Smooth muscle cell (in vitro differentiated cells): ENCODE measurements at regions not wholly inside any gene's neighbourhood (a gene's known extent, or its start where the extent isn't known, plus 50 kb on each side); places are given as distances from the start of the nearest gene placed in this dataset.
"Not testable (repeated sequence)": the region's sequence is repeated elsewhere in the genome, so short reads cannot be mapped to it uniquely, and the experiment has no call there.

Experiments
- DNase-seq: peaks from one replicate; lab custom pipeline; 2025; ENCODE audit not compliant: unreplicated experiment; lab: John Stamatoyannopoulos, UW
- H2AFZ ChIP-seq: fragments of 200-600 bp; sonication (generic); 2 replicates; pipeline ENCODE4 v1.6.0; 2016; ENCODE audit warnings: antibody characterized with exemption, low read depth, mild to moderate bottlenecking
- H3F3A ChIP-seq: fragments of 200-600 bp; sonication (generic); 2 replicates; pipeline ENCODE4 v1.6.0; 2017; ENCODE audit warnings: antibody characterized with exemption, low read depth
- H3K27ac ChIP-seq: fragments of 200-600 bp; sonication (generic); 2 replicates; pipeline ENCODE4 v1.5.1; 2016; ENCODE audit warnings: low read depth, mild to moderate bottlenecking
- H3K27me3 ChIP-seq: fragments of 200-600 bp; sonication (generic); 2 replicates; pipeline ENCODE4 v1.6.1; 2016; ENCODE audit warnings: low read depth, mild to moderate bottlenecking
- H3K36me3 ChIP-seq: fragments of 200-600 bp; sonication (generic); 2 replicates; pipeline ENCODE4 v1.5.1; 2016; ENCODE audit warnings: low read depth
- H3K4me1 ChIP-seq: fragments of 200-600 bp; sonication (generic); 2 replicates; pipeline ENCODE4 v1.5.1; 2016; ENCODE audit warnings: low read depth
- H3K4me2 ChIP-seq: fragments of 200-600 bp; sonication (generic); 2 replicates; pipeline ENCODE4 v1.6.0; 2016; ENCODE audit warnings: mild to moderate bottlenecking
- H3K4me3 ChIP-seq: fragments of 200-600 bp; sonication (generic); 2 replicates; pipeline ENCODE4 v1.5.1; 2016; ENCODE audit warnings: mild to moderate bottlenecking
- H3K79me2 ChIP-seq: fragments of 200-600 bp; sonication (generic); 2 replicates; pipeline ENCODE4 v1.6.0; 2016; ENCODE audit warnings: low read depth, mild to moderate bottlenecking
- H3K9ac ChIP-seq: fragments of 200-600 bp; sonication (generic); 2 replicates; pipeline ENCODE4 v1.6.0; 2016; ENCODE audit warnings: low read depth
- H3K9me3 ChIP-seq: fragments of 200-600 bp; sonication (generic); replicated peaks from 2 replicates; pipeline ENCODE4 v1.5.1; 2016; ENCODE audit warnings: low read depth
- H4K20me1 ChIP-seq: fragments of 200-600 bp; sonication (generic); 2 replicates; pipeline ENCODE4 v1.6.0; 2016; ENCODE audit warnings: low read depth
- CTCF ChIP-seq: fragments of 200-600 bp; sonication (generic); IDR thresholded peaks from 2 replicates; pipeline ENCODE4 v1.5.1; 2017; ENCODE audit warnings: borderline replicate concordance, mild to moderate bottlenecking, antibody characterized with exemption; ENCODE audit not compliant: insufficient read depth, poor library complexity, severe bottlenecking
- WGBS: methylation state at CpG from one replicate; pipeline ENCODE4 v1.1.7; 2016; ENCODE audit warnings: low lambda C conversion rate; 5-methylcytosine and 5-hydroxymethylcytosine counted together

GRCh38 chr3:74842649-74843048, 228.2 kb upstream of the CNTN3 start:
- no peaks in the 10 kb centered on the region for H4K20me1 ChIP-seq
- H2AFZ ChIP-seq: no peak overlapping the region
- no peaks in the 10 kb centered on the region for H3K4me1 ChIP-seq
- H3K9me3 ChIP-seq: no peaks in the 10 kb centered on the region
- DNase-seq: no peak
- 37% methylated on average over 2 of the region's 2 CpGs for WGBS
- H3K4me3 ChIP-seq: no peak overlapping the region
- TF ChIP-seq CTCF: no peak
- H3F3A ChIP-seq: no peaks in the 10 kb centered on the region
- H3K27me3 ChIP-seq: no peaks in the 10 kb centered on the region
- no peak overlapping the region for H3K9ac ChIP-seq
- no peak overlapping the region for H3K4me2 ChIP-seq
- H3K79me2 ChIP-seq: no peaks in the 10 kb centered on the region
- H3K36me3 ChIP-seq: no peaks in the 10 kb centered on the region
- H3K27ac ChIP-seq: no peak overlapping the region

GRCh38 chr3:74842141-74842540, 227.7 kb upstream of the CNTN3 start:
- WGBS: 69% methylated on average over 1 of the region's 1 CpG
- no peak for TF ChIP-seq CTCF
- H3K27me3 ChIP-seq: no peaks in the 10 kb centered on the region
- no peak overlapping the region for H3K4me2 ChIP-seq
- H3K4me1 ChIP-seq: no peaks in the 10 kb centered on the region
- H3K79me2 ChIP-seq: no peaks in the 10 kb centered on the region
- H3K4me3 ChIP-seq: no peak overlapping the region
- H4K20me1 ChIP-seq: no peaks in the 10 kb centered on the region
- H3K9me3 ChIP-seq: no peaks in the 10 kb centered on the region
- H3F3A ChIP-seq: no peaks in the 10 kb centered on the region
- no peak for DNase-seq
- H3K36me3 ChIP-seq: no peaks in the 10 kb centered on the region
- H2AFZ ChIP-seq: no peak overlapping the region
- H3K27ac ChIP-seq: no peak overlapping the region
- no peak overlapping the region for H3K9ac ChIP-seq

GRCh38 chr3:74839566-74839965, 225.1 kb upstream of the CNTN3 start:
- no peak for DNase-seq
- Histone ChIP-seq H2AFZ (no peak overlapping the region), H3K4me1 (no peaks in the 10 kb centered on the region), H3K9ac (no peak overlapping the region), H3K4me3 (no peak overlapping the region), H4K20me1 (no peaks in the 10 kb centered on the region), H3K27ac (no peak overlapping the region), H3K27me3 (no peaks in the 10 kb centered on the region), H3K36me3 (no peaks in the 10 kb centered on the region), H3K79me2 (no peaks in the 10 kb centered on the region), H3F3A (no peaks in the 10 kb centered on the region), H3K9me3 (no peaks in the 10 kb centered on the region), H3K4me2 (no peak overlapping the region)
- 76% methylated on average over 2 of the region's 2 CpGs for WGBS
- no peak for TF ChIP-seq CTCF

GRCh38 chr3:74832925-74833324, 218.5 kb upstream of the CNTN3 start:
- Histone ChIP-seq H3K4me3 (no peak overlapping the region), H3K9me3 (no peaks in the 10 kb centered on the region), H3F3A (no peaks in the 10 kb centered on the region), H3K79me2 (no peaks in the 10 kb centered on the region), H3K27ac (no peak overlapping the region), H3K27me3 (no peaks in the 10 kb centered on the region), H3K4me2 (no peak overlapping the region), H3K9ac (no peak overlapping the region), H3K36me3 (no peaks in the 10 kb centered on the region), H4K20me1 (no peaks in the 10 kb centered on the region), H3K4me1 (no peaks in the 10 kb centered on the region), H2AFZ (no peak overlapping the region)
- 77% methylated on average over 6 of the region's 6 CpGs for WGBS
- DNase-seq: no peak
- TF ChIP-seq CTCF: no peak

GRCh38 chr3:74830845-74831244, 216.4 kb upstream of the CNTN3 start:
- DNase-seq, H3K4me1 ChIP-seq, H3K9ac ChIP-seq, H3K9me3 ChIP-seq, H3K4me3 ChIP-seq, H3F3A ChIP-seq, H3K27me3 ChIP-seq, H3K79me2 ChIP-seq, H3K27ac ChIP-seq, H2AFZ ChIP-seq, H3K36me3 ChIP-seq, H4K20me1 ChIP-seq, H3K4me2 ChIP-seq: not testable (repeated sequence)
- WGBS: 92% methylated on average over 5 of the region's 5 CpGs

- H3F3A ChIP-seq, H3K79me2 ChIP-seq, H3K27ac ChIP-seq, H3K27me3 ChIP-seq, H3K4me3 ChIP-seq, H3K4me2 ChIP-seq, H4K20me1 ChIP-seq, H3K9me3 ChIP-seq, DNase-seq, H3K36me3 ChIP-seq, H3K9ac ChIP-seq, H3K4me1 ChIP-seq, H2AFZ ChIP-seq: not testable (repeated sequence)
- WGBS: 77% methylated on average over 11 of the region's 11 CpGs
Measured at GRCh38 chr3:74825404-74825803, 210.9 kb upstream of the CNTN3 start.
